PC-9 (cell line): ENCODE measurements at regions not wholly inside any gene's neighbourhood (a gene's known extent, or its start where the extent isn't known, plus 50 kb on each side); places are given as distances from the start of the nearest gene placed in this dataset.

Experiments used
- CTCF ChIP-seq: fragments of 200-600 bp; sonication (generic); conservative IDR thresholded peaks from 2 replicates; pipeline ENCODE4 v1.6.1; 2017; ENCODE audit warnings: mixed run types, antibody characterized with exemption, mild to moderate bottlenecking, moderate library complexity
- EZH2 ChIP-seq: fragments of 200-600 bp; sonication (generic); IDR thresholded peaks from 2 replicates; pipeline ENCODE4 v1.8.0; 2017; ENCODE audit warnings: antibody characterized with exemption, low read depth

GRCh38 chr4:187103351-187103750 lies 379.7 kb upstream of the FAT1 start:
- TF ChIP-seq EZH2 (no peak), CTCF (no peak)
